Fibroblast of the aortic adventitia (primary cell): ENCODE measurements at regions not wholly inside any gene's neighbourhood (a gene's known extent, or its start where the extent isn't known, plus 50 kb on each side); places are given as distances from the start of the nearest gene placed in this dataset.

Experiments
- DNase-seq: peaks from one replicate; pipeline ENCODE4 v3.0.0-alpha.2; 2010; ENCODE audit warnings: low read depth
- H3K4me3 ChIP-seq: 2 replicates; pipeline ENCODE4 v1.5.1; 2011; ENCODE audit warnings: low read depth, mild to moderate bottlenecking, control low read depth, low read length, moderate library complexity
- TF ChIP-seq, protein P1 (sequence below): IDR thresholded peaks from 2 replicates; pipeline ENCODE4 v1.5.1; 2011; ENCODE audit warnings: mild to moderate bottlenecking, low read length, control low read depth, inconsistent platforms; ENCODE audit not compliant: insufficient read depth

DNA sequence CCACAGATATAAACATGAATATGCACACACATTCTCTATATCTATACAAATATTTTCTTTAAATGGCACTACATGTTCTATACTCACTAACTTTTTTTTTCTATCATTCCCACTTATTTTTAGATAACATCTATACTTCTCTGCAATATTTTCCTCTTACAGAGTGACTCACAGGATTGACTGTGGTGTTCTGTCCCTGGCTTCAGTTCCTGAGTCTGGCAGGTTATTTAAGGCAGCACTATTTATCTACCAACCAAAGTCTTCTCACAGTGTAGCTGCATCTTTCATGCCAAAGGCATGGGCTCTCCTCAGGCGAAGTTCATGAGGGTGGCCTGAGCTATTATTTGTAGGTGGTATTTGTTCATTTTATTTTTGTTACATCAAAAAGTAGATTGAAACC lies 409.0 kb downstream of the PRR16 start:
- TF ChIP-seq, protein P1, sequence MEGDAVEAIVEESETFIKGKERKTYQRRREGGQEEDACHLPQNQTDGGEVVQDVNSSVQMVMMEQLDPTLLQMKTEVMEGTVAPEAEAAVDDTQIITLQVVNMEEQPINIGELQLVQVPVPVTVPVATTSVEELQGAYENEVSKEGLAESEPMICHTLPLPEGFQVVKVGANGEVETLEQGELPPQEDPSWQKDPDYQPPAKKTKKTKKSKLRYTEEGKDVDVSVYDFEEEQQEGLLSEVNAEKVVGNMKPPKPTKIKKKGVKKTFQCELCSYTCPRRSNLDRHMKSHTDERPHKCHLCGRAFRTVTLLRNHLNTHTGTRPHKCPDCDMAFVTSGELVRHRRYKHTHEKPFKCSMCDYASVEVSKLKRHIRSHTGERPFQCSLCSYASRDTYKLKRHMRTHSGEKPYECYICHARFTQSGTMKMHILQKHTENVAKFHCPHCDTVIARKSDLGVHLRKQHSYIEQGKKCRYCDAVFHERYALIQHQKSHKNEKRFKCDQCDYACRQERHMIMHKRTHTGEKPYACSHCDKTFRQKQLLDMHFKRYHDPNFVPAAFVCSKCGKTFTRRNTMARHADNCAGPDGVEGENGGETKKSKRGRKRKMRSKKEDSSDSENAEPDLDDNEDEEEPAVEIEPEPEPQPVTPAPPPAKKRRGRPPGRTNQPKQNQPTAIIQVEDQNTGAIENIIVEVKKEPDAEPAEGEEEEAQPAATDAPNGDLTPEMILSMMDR: no peak
- no peak overlapping the region for H3K4me3 ChIP-seq
- no peak for DNase-seq

DNA sequence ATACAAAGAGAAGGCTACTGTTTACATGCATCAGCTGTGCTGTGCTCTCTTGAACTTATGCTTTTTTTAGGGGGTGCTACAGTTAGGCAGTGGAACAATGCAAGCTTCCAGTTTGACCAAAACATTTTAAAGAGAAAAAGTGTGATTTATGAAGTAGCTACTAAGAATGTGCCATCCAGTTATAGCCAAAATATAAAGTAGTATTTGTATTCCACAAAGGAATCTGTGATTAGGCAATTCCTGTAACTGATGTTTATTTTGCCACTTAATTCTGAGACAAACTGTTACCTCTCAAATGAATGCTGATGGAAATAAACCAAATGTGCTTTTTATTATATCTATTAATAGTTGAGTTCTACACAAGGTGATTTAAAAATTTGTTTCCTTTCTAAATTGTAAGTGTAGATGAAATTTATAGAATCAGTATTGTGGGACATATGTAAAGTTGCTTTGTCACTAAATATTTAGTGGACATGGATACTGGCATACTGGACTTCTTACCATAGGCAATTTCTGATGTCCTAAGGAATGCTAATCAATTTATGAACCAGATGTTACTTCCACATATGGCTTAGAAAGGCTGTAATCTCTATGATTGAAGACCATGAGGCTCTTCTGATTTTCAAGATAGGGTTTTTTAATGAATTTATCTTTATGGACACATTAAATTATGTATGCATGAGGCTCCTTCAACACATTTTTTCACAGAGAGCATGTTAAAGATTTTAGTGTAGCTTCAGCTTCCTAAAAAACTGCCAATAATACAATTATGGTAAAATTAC lies 410.2 kb downstream of the PRR16 start:
- no peak overlapping the region for H3K4me3 ChIP-seq
- no peak for DNase-seq
- TF ChIP-seq, protein P1: no peak

DNA sequence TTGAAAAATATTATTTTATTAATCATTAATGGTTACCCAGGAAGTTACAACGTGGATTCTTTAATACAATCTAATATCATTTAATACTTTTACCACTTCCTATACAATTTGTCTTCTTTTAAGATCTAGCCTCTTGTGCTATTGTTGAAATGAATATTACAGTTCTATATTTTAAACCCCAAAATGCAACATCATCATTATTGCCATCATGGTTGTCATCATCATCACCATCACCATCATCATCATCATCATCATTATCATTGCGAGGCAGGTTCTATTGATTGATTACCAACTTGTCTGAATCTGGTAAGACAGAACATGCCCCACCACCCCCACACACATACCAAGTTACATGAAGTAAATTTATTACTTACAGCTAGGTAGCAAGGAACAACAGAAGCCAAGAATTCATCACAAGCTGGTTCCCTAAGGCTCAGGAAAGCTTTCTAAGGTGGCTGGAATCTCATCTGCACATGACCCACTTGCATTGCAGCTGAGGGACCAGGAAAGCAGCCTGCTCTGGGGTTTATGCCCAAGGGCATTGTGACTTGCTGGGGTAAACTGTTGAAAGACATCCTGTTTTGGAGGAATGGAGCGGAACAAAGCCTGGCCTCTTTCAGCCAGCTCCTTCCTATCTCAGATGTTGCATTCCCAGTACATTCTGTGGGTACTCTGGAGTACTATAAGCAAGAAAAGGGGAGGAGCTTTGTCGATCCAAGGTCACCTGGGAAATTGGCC lies 418.1 kb downstream of the PRR16 start:
- TF ChIP-seq, protein P1: no peak
- DNase-seq: no peak
- no peak overlapping the region for H3K4me3 ChIP-seq

DNA sequence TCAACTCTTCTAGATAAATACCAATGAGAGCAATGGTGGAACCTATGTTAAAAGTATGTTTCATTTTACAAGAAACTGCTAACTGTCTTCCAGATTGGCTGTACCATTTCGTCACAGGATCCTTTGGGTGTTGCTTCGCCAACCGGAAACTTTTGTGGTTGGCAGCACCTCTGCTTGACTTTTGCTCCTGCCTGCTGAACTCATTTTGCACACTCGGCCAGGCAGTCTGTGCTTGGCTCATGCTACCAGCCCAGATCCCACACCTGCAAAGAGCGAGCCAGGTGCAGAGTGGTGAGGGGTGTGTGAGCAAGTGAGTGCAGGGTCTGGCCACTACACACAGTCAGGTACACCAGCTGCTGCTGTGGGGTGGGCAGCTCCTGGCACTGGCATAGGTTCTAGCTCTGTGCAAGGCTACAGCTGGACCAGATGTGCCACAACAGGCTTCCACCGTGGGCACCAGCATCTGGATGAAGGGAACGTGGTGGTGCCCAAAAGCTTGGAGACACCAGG lies 422.3 kb downstream of the PRR16 start:
- TF ChIP-seq, protein P1: no peak
- DNase-seq: no peak
- H3K4me3 ChIP-seq: no peak overlapping the region

DNA sequence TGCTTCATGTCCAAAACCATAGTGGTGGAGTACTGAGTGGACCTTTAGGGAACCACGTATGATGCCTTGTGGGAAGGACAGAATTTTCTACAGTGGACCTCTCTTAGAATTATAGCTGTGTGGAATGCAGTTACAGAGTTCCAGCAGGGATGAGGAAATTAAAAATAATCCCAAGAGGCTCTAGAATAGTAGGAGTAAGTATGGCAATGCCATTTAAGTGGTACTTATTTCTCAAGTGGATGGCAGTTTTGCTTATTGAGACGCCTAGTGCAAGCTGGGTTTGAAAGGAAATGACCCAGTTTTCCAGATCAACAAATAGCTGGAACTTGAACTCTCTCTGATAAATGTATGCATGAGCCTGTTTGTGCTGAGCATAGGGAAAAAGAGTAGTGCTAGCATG lies 431.6 kb downstream of the PRR16 start:
- TF ChIP-seq, protein P1: no peak
- DNase-seq: no peak
- no peak overlapping the region for H3K4me3 ChIP-seq

DNA sequence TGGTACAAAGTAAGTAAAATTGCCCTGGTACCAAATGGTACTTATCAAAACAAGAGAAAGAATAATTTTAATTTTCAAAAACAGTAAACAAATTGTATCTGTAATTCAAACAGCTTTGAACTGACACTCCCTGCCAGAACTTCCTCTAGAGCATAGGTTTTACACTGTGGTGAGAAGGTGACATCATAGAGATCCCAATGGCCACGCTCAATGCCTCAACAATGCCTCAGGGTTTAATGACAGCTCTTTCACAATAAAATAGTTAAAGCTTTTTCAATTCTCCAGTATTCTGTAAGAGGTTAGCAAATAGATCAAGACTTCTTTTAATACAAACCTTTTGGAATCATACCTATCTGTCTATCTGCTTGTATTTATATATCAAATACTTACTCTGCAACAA lies 437.1 kb downstream of the PRR16 start:
- H3K4me3 ChIP-seq: no peak overlapping the region
- TF ChIP-seq, protein P1: no peak
- DNase-seq: no peak
